ENCODE measurements at regions not wholly inside any gene's neighbourhood (a gene's known extent, or its start where the extent isn't known, plus 50 kb on each side); places are given as distances from the start of the nearest gene placed in this dataset.

GRCh38 chr6:169384291-169384690 is 130.6 kb upstream of the THBS2 start:
- no peak for FAIRE-seq
- ATAC-seq = no peak
- Histone ChIP-seq H3K27me3 (no peaks in the 10 kb centered on the region), H3K36me3 (no peaks in the 10 kb centered on the region), H3K4me3 (no peak overlapping the region), H3K4me1 (no peaks in the 10 kb centered on the region), H3K27ac (no peak overlapping the region), H3K9me3 (no peaks in the 10 kb centered on the region)
- DNase-seq = no peak
- 59 to 68% methylated on average over 7 of the region's 7 CpGs for WGBS, 2 donors
- no peak for TF ChIP-seq CTCF (IDR thresholded peaks at IDR 0.05)
- intact Hi-C loops (cut with DNase I) = no loop called here

GRCh38 chr6:169383265-169383664 is 129.6 kb upstream of the THBS2 start:
- no peak for DNase-seq
- Histone ChIP-seq H3K27me3 (no peaks in the 10 kb centered on the region), H3K9me3 (no peaks in the 10 kb centered on the region), H3K27ac (no peak overlapping the region), H3K36me3 (no peaks in the 10 kb centered on the region), H3K4me3 (no peak overlapping the region), H3K4me1 (no peaks in the 10 kb centered on the region)
- intact Hi-C loops (cut with DNase I) = no loop called here
- TF ChIP-seq CTCF (IDR thresholded peaks at IDR 0.05) = no peak
- no peak for ATAC-seq
- FAIRE-seq = no peak
- 62 to 63% methylated on average over 6 of the region's 6 CpGs for WGBS, 2 donors

- intact Hi-C loops (cut with DNase I) = no loop called here
- Histone ChIP-seq H3K36me3 (no peaks in the 10 kb centered on the region), H3K4me3 (no peak overlapping the region), H3K9me3 (no peaks in the 10 kb centered on the region), H3K27ac (no peak overlapping the region), H3K27me3 (no peaks in the 10 kb centered on the region), H3K4me1 (no peaks in the 10 kb centered on the region)
- 67 to 84% methylated on average over 1 of the region's 1 CpG for WGBS, 2 donors
- ATAC-seq (no peak), DNase-seq (no peak), FAIRE-seq (no peak)
- no peak for TF ChIP-seq CTCF (IDR thresholded peaks at IDR 0.05)
Observed at GRCh38 chr6:169382735-169383134, 129.1 kb upstream of the THBS2 start.

- no peak for TF ChIP-seq CTCF (IDR thresholded peaks at IDR 0.05)
- intact Hi-C loops (cut with DNase I) = no loop called here
- Histone ChIP-seq H3K27ac (no peak overlapping the region), H3K27me3 (no peaks in the 10 kb centered on the region), H3K36me3 (no peaks in the 10 kb centered on the region), H3K4me3 (no peak overlapping the region), H3K9me3 (no peaks in the 10 kb centered on the region), H3K4me1 (no peaks in the 10 kb centered on the region)
- no peak for FAIRE-seq
- whole genome bisulfite sequencing, 2 donors = 63 to 69% methylated on average over 6 of the region's 6 CpGs
- DNase-seq = no peak
- ATAC-seq = no peak
Observed at GRCh38 chr6:169381988-169382387, 128.3 kb upstream of the THBS2 start.

GRCh38 chr6:169380493-169380892 is 126.8 kb upstream of the THBS2 start:
- no peak overlapping the region for H3K27ac ChIP-seq
- DNase-seq (no peak), ATAC-seq (no peak), FAIRE-seq (no peak)
- H3K36me3 ChIP-seq = no peaks in the 10 kb centered on the region
- intact Hi-C loops (cut with DNase I) = no loop called here
- no peaks in the 10 kb centered on the region for H3K27me3 ChIP-seq
- H3K9me3 ChIP-seq = no peaks in the 10 kb centered on the region
- H3K4me3 ChIP-seq = no peak overlapping the region
- TF ChIP-seq CTCF (IDR thresholded peaks at IDR 0.05) = no peak
- 52 to 60% methylated on average over 8 of the region's 8 CpGs for WGBS, 2 donors
- H3K4me1 ChIP-seq = no peaks in the 10 kb centered on the region
